ENCODE measurements at regions not wholly inside any gene's neighbourhood (a gene's known extent, or its start where the extent isn't known, plus 50 kb on each side); places are given as distances from the start of the nearest gene placed in this dataset.

DNA sequence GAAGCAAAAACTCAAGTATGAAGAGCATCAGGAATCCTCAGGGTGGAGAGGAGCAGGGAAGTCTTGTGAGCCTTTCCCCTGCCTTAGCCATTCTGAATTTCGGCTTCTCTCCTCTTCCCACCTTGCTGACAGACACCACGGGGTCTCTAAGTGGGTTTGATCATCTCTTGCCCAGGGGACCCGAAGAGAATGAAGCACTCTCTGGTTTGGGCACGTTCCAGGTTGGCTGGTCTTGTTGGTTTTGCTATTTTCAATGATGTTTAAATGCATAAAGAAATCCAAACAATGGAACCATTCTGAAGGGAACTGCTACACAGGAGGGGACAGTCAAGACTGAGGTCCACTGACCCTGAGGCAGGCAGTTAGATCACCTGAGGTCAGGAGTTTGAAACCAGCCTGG, 131.7 kb downstream of the PXDC1 start:
- no TSS peak for BruUV-seq (replicated peaks)
- H3K4me3 ChIP-seq (ENCODE audit: low read depth, low read length) = no peak overlapping the region
- no peaks in the 10 kb centered on the region for H3K36me3 ChIP-seq (ENCODE audit: control insufficient read depth, insufficient read depth, low read length)
- no peak for TF ChIP-seq CTCF (IDR thresholded peaks at IDR 0.05; ENCODE audit: insufficient read depth in 1 of 2, low read depth in 1 of 2, low read length in 1 of 2, severe bottlenecking in 1 of 2, unreplicated experiment in 1 of 2)
- no peaks in the 10 kb centered on the region for H3K9me3 Mint-ChIP-seq (ENCODE audit: unreplicated experiment)
- no peaks in the 10 kb centered on the region for H3K27me3 ChIP-seq (replicated peaks; ENCODE audit: control insufficient read depth, insufficient read depth, low read length)
- H3K27ac Mint-ChIP-seq (ENCODE audit: unreplicated experiment) = no peak overlapping the region
- H3K36me3 Mint-ChIP-seq (ENCODE audit: insufficient read depth, unreplicated experiment) = no peaks in the 10 kb centered on the region
- no peak overlapping the region for H3K4me3 Mint-ChIP-seq (ENCODE audit: unreplicated experiment)
- H3K4me1 ChIP-seq = no peaks in the 10 kb centered on the region
- intact Hi-C loops (cut with micrococcal nuclease; ENCODE audit: unreplicated experiment) = no loop called here
- CTCF ChIA-PET = no interaction called here
- no peak for DNase-seq
- no peaks in the 10 kb centered on the region for H3K9me3 ChIP-seq
- H3K4me1 Mint-ChIP-seq (ENCODE audit: low read depth, unreplicated experiment) = peaks cover 7% of the 10 kb centered on the region
- no peaks in the 10 kb centered on the region for H3K27me3 Mint-ChIP-seq (ENCODE audit: insufficient read depth, unreplicated experiment)
- POLR2A ChIA-PET = no interaction called here

DNA sequence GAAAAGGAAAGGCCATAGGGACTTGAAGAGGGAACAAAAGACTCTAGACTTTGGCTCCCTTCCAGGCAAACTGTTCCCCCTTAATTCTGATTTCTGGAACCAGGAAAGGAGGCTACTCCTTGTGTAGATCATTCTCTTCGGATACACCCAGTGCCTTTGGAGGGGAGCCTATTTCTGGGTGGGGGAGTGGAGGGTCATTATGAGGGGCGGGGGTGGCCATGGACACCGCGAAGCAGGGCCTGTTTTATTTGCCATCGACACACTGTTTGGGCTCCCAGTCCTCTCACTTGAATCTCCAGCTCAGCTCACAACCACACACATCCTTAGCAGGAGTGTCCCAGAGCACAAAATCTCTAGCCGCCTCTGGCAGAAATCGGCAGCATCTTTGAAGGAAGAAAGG, 132.3 kb downstream of the PXDC1 start:
- DNase-seq = no peak
- H3K36me3 ChIP-seq (ENCODE audit: control insufficient read depth, insufficient read depth, low read length) = no peaks in the 10 kb centered on the region
- Mint-ChIP-seq H3K27ac (ENCODE audit: unreplicated experiment) (no peak overlapping the region), H3K4me1 (ENCODE audit: low read depth, unreplicated experiment) (peaks cover 5% of the 10 kb centered on the region), H3K9me3 (ENCODE audit: unreplicated experiment) (no peaks in the 10 kb centered on the region), H3K27me3 (ENCODE audit: insufficient read depth, unreplicated experiment) (no peaks in the 10 kb centered on the region), H3K36me3 (ENCODE audit: insufficient read depth, unreplicated experiment) (no peaks in the 10 kb centered on the region), H3K4me3 (ENCODE audit: unreplicated experiment) (no peak overlapping the region)
- H3K27me3 ChIP-seq (replicated peaks; ENCODE audit: control insufficient read depth, insufficient read depth, low read length) = no peaks in the 10 kb centered on the region
- BruUV-seq (replicated peaks) = no TSS peak
- intact Hi-C loops (cut with micrococcal nuclease; ENCODE audit: unreplicated experiment) = no loop called here
- H3K9me3 ChIP-seq = no peaks in the 10 kb centered on the region
- CTCF ChIA-PET = no interaction called here
- H3K4me3 ChIP-seq (ENCODE audit: low read depth, low read length) = no peak overlapping the region
- POLR2A ChIA-PET = no interaction called here
- no peak for TF ChIP-seq CTCF (IDR thresholded peaks at IDR 0.05; ENCODE audit: insufficient read depth in 1 of 2, low read depth in 1 of 2, low read length in 1 of 2, severe bottlenecking in 1 of 2, unreplicated experiment in 1 of 2)
- no peaks in the 10 kb centered on the region for H3K4me1 ChIP-seq

GRCh38 chr6:3618642-3619041, 132.9 kb downstream of the PXDC1 start:
- H3K27me3 Mint-ChIP-seq (ENCODE audit: insufficient read depth, unreplicated experiment) = no peaks in the 10 kb centered on the region
- TF ChIP-seq CTCF (IDR thresholded peaks at IDR 0.05; ENCODE audit: insufficient read depth in 1 of 2, low read depth in 1 of 2, low read length in 1 of 2, severe bottlenecking in 1 of 2, unreplicated experiment in 1 of 2) = no peak
- POLR2A ChIA-PET = no interaction called here
- Histone ChIP-seq H3K4me1 (no peaks in the 10 kb centered on the region), H3K36me3 (ENCODE audit: control insufficient read depth, insufficient read depth, low read length) (no peaks in the 10 kb centered on the region), H3K9me3 (no peaks in the 10 kb centered on the region), H3K4me3 (ENCODE audit: low read depth, low read length) (no peak overlapping the region), H3K27me3 (replicated peaks; ENCODE audit: control insufficient read depth, insufficient read depth, low read length) (no peaks in the 10 kb centered on the region)
- no peaks in the 10 kb centered on the region for H3K4me1 Mint-ChIP-seq (ENCODE audit: low read depth, unreplicated experiment)
- no peaks in the 10 kb centered on the region for H3K9me3 Mint-ChIP-seq (ENCODE audit: unreplicated experiment)
- no peak overlapping the region for H3K27ac Mint-ChIP-seq (ENCODE audit: unreplicated experiment)
- H3K36me3 Mint-ChIP-seq (ENCODE audit: insufficient read depth, unreplicated experiment) = no peaks in the 10 kb centered on the region
- no peak overlapping the region for H3K4me3 Mint-ChIP-seq (ENCODE audit: unreplicated experiment)
- BruUV-seq (replicated peaks) = no TSS peak
- CTCF ChIA-PET = interaction anchor here (0.6 kb wide), 1 partner anchor 110 kb away, joined by 3 read pairs; no protein-coding TSS in a partner anchor
- intact Hi-C loops (cut with micrococcal nuclease; ENCODE audit: unreplicated experiment) = no loop called here
- DNase-seq = no peak

All from Caco-2 (cell line).